Stomach (tissue), 8 donors: ENCODE measurements at regions not wholly inside any gene's neighbourhood (a gene's known extent, or its start where the extent isn't known, plus 50 kb on each side); places are given as distances from the start of the nearest gene placed in this dataset.

Experiments used
- DNase-seq, 2 donors: peaks; one replicate each; pipeline versions ENCODE4 v3.0.0 to v3.0.0-alpha.2; 2013 to 2019
- H3K27ac ChIP-seq, 5 donors: fragments of 200-600 bp in 4 of 5; sonication (generic) in 4 of 5; one replicate each; pipeline ENCODE4 v1.5.1; 2013 to 2019; ENCODE audit warnings: mild to moderate bottlenecking in 1 of 5, moderate library complexity in 1 of 5
- H3K27me3 ChIP-seq, 3 donors: fragments of 200-600 bp; sonication (generic); one replicate each; pipeline ENCODE4 v1.5.1; 2017 to 2019; ENCODE audit warnings: mixed run types in 1 of 3
- H3K36me3 ChIP-seq, 4 donors: fragments of 200-600 bp; sonication (generic); 1 replicate in 3 of 4; 2 replicates in 1 of 4; pipeline ENCODE4 v1.5.1; 2016 to 2019
- H3K4me1 ChIP-seq, 4 donors: fragments of 200-600 bp; sonication (generic); one replicate each; pipeline ENCODE4 v1.5.1; 2016 to 2019
- H3K4me3 ChIP-seq, 4 donors: fragments of 200-600 bp; sonication (generic) in 3 of 4; one replicate each; pipeline ENCODE4 v1.5.1; 2016 to 2019; ENCODE audit warnings: mild to moderate bottlenecking in 1 of 4
- H3K9me3 ChIP-seq, 4 donors: fragments of 200-600 bp; sonication (generic); one replicate each; pipeline ENCODE4 v1.5.1; 2016 to 2019
- CTCF ChIP-seq, 7 experiments: fragments of 450-650 bp in 4 of 7; fragments of 200-600 bp in 3 of 7; sonication (generic) in 3 of 7; IDR thresholded peaks; one replicate each; pipeline ENCODE4 v1.5.1; 2016 to 2019; ENCODE audit warnings: antibody characterized with exemption in 7 of 7, control low read depth in 2 of 7, mild to moderate bottlenecking in 1 of 7
- EP300 ChIP-seq: sonication (generic); formaldehyde crosslinking; IDR thresholded peaks from one replicate; pipeline ENCODE4 v1.6.1; 2017; ENCODE audit warnings: antibody characterized with exemption
- POLR2A ChIP-seq, 4 donors: fragments of 450-650 bp; IDR thresholded peaks; one replicate each; pipeline ENCODE4 v1.6.1; 2016; ENCODE audit warnings: antibody characterized with exemption in 4 of 4, control low read depth in 2 of 4, mild to moderate bottlenecking in 1 of 4, moderate library complexity in 1 of 4
- POLR2AphosphoS5 ChIP-seq, 3 donors: sonication (generic); formaldehyde crosslinking; IDR thresholded peaks; one replicate each; pipeline ENCODE4 v1.6.1; 2016; ENCODE audit warnings: antibody characterized with exemption in 3 of 3
- WGBS, 5 donors: extraction: QIAGEN DNeasy Blood & Tissue Kit in 3 of 5; methylation state at CpG; one replicate each; pipeline versions ENCODE4 v1.1.5 to v1.1.7; 2013 to 2018; 5-methylcytosine and 5-hydroxymethylcytosine counted together
- intact Hi-C: fragments of 100-400 bp; cut with DNase I; formaldehyde crosslinking; loops from one replicate; pipeline ENCODE4 v1.15.1; 2023; ENCODE audit warnings: low total_unique reads
- donor health status: healthy with polysubstance abuse.
- donor health status: Bipolar disorder and iron deficiency.
- donor health status: healthy.

- no peak overlapping the region for H3K4me3 ChIP-seq
- DNase-seq = no peak
- peaks cover 0 to 8% (median 0%) of the 10 kb centered on the region in 4 donors for H3K9me3 ChIP-seq
- no peaks in the 10 kb centered on the region for H3K4me1 ChIP-seq
- no peak for TF ChIP-seq POLR2A (IDR thresholded peaks at IDR 0.05)
- TF ChIP-seq CTCF (IDR thresholded peaks at IDR 0.05) = no peak
- no peak for TF ChIP-seq POLR2AphosphoS5 (IDR thresholded peaks at IDR 0.05)
- no peak for TF ChIP-seq EP300
- 46 to 89% (median 70%) methylated on average over 4 of the region's 4 CpGs for WGBS, 5 donors
- intact Hi-C loops = no loop called here
- no peaks in the 10 kb centered on the region for H3K27me3 ChIP-seq
- H3K27ac ChIP-seq = no peak overlapping the region
- H3K36me3 ChIP-seq = no peaks in the 10 kb centered on the region
Observed at GRCh38 chr2:16211341-16211740, 271.0 kb downstream of the MYCN start.

GRCh38 chr2:16210841-16211240 lies 270.5 kb downstream of the MYCN start:
- intact Hi-C loops = no loop called here
- H3K4me1 ChIP-seq = no peaks in the 10 kb centered on the region
- TF ChIP-seq EP300 (no peak), POLR2A (IDR thresholded peaks at IDR 0.05) (no peak), POLR2AphosphoS5 (IDR thresholded peaks at IDR 0.05) (no peak), CTCF (IDR thresholded peaks at IDR 0.05) (no peak)
- peaks cover 0 to 8% (median 0%) of the 10 kb centered on the region in 4 donors for H3K9me3 ChIP-seq
- H3K27me3 ChIP-seq = no peaks in the 10 kb centered on the region
- no peak overlapping the region for H3K27ac ChIP-seq
- WGBS, 5 donors = 84 to 92% (median 87%) methylated on average over 2 of the region's 2 CpGs
- no peak for DNase-seq
- no peak overlapping the region for H3K4me3 ChIP-seq
- H3K36me3 ChIP-seq = no peaks in the 10 kb centered on the region

- H3K27ac ChIP-seq = no peak overlapping the region
- no peaks in the 10 kb centered on the region for H3K4me1 ChIP-seq
- DNase-seq = no peak
- no peaks in the 10 kb centered on the region for H3K36me3 ChIP-seq
- no peak overlapping the region for H3K4me3 ChIP-seq
- intact Hi-C loops = no loop called here
- WGBS, 5 donors = 37 to 58% (median 50%) methylated on average over 1 of the region's 1 CpG
- peaks cover 0 to 8% (median 0%) of the 10 kb centered on the region in 4 donors for H3K9me3 ChIP-seq
- no peak for TF ChIP-seq POLR2AphosphoS5 (IDR thresholded peaks at IDR 0.05)
- H3K27me3 ChIP-seq = no peaks in the 10 kb centered on the region
Observed at GRCh38 chr2:16209799-16210198, 269.4 kb downstream of the MYCN start.

- peaks cover 0 to 8% (median 0%) of the 10 kb centered on the region in 4 donors for H3K9me3 ChIP-seq
- no peaks in the 10 kb centered on the region for H3K4me1 ChIP-seq
- intact Hi-C loops = no loop called here
- no peak overlapping the region for H3K4me3 ChIP-seq
- no peaks in the 10 kb centered on the region for H3K36me3 ChIP-seq
- no peak overlapping the region for H3K27ac ChIP-seq
- TF ChIP-seq POLR2A (IDR thresholded peaks at IDR 0.05) (no peak), EP300 (no peak), POLR2AphosphoS5 (IDR thresholded peaks at IDR 0.05) (no peak), CTCF (IDR thresholded peaks at IDR 0.05) (no peak)
- WGBS, 5 donors = 80 to 94% (median 87%) methylated on average over 1 of the region's 1 CpG; no CpG with 5 or more reads in 1 of the 5 donors
- DNase-seq = no peak
- H3K27me3 ChIP-seq = no peaks in the 10 kb centered on the region
Observed at GRCh38 chr2:16208921-16209320, 268.6 kb downstream of the MYCN start.

- H3K27ac ChIP-seq = no peak overlapping the region
- no peak for DNase-seq
- TF ChIP-seq POLR2A (IDR thresholded peaks at IDR 0.05) (no peak), CTCF (IDR thresholded peaks at IDR 0.05) (no peak), EP300 (no peak), POLR2AphosphoS5 (IDR thresholded peaks at IDR 0.05) (no peak)
- H3K9me3 ChIP-seq = peaks cover 0 to 8% (median 0%) of the 10 kb centered on the region in 4 donors
- H3K36me3 ChIP-seq = no peaks in the 10 kb centered on the region
- intact Hi-C loops = no loop called here
- H3K4me1 ChIP-seq = no peaks in the 10 kb centered on the region
- H3K27me3 ChIP-seq = no peaks in the 10 kb centered on the region
- H3K4me3 ChIP-seq = no peak overlapping the region
- WGBS, 5 donors = 73 to 90% (median 80%) methylated on average over 5 to 6 of the region's 6 CpGs
Observed at GRCh38 chr2:16208241-16208797, 268.0 kb downstream of the MYCN start.
